GM23338 (cell line): ENCODE measurements at regions not wholly inside any gene's neighbourhood (a gene's known extent, or its start where the extent isn't known, plus 50 kb on each side); places are given as distances from the start of the nearest gene placed in this dataset.

Experiments
- ATAC-seq: fragments of 200-7000 bp; cut with Tn5 transposase; 3 replicates; pipeline ENCODE4 v1.9.1; 2020
- DNase-seq: peaks from one replicate; pipeline ENCODE4 v3.0.0-alpha.2; 2015; ENCODE audit warnings: low spot score
- H2AFZ ChIP-seq: fragments of 200-600 bp; sonication (generic); 2 replicates; pipeline ENCODE4 v1.8.0; 2016; ENCODE audit warnings: antibody characterized with exemption, mild to moderate bottlenecking, moderate library complexity
- H3F3A ChIP-seq: fragments of 200-600 bp; sonication (generic); replicated peaks from 2 replicates; pipeline ENCODE4 v1.8.0; 2017; ENCODE audit warnings: antibody characterized with exemption, mixed run types, low read depth
- H3K27ac ChIP-seq: fragments of 200-600 bp; sonication (generic); 2 replicates; pipeline ENCODE4 v1.6.1; 2016; ENCODE audit warnings: low read depth
- H3K27me3 ChIP-seq: fragments of 200-600 bp; sonication (generic); 2 replicates; pipeline ENCODE4 v1.8.0; 2016; ENCODE audit warnings: mild to moderate bottlenecking, mixed run types, moderate library complexity; ENCODE audit not compliant: insufficient read depth
- H3K36me3 ChIP-seq: fragments of 200-600 bp; sonication (generic); 2 replicates; pipeline ENCODE4 v1.8.0; 2016; ENCODE audit warnings: mild to moderate bottlenecking; ENCODE audit not compliant: insufficient read depth
- H3K4me1 ChIP-seq: fragments of 200-600 bp; sonication (generic); 2 replicates; pipeline ENCODE4 v1.8.0; 2016; ENCODE audit warnings: mild to moderate bottlenecking, moderate library complexity; ENCODE audit not compliant: insufficient read depth
- H3K4me2 ChIP-seq: fragments of 200-600 bp; sonication (generic); 2 replicates; pipeline ENCODE4 v1.7.1; 2017; ENCODE audit warnings: mixed run types
- H3K4me3 ChIP-seq: fragments of 200-600 bp; sonication (generic); 2 replicates; pipeline ENCODE4 v1.6.1; 2016; ENCODE audit warnings: mixed run types
- H3K79me2 ChIP-seq: fragments of 200-600 bp; sonication (generic); replicated peaks from 2 replicates; pipeline ENCODE4 v1.8.0; 2017; ENCODE audit warnings: mild to moderate bottlenecking; ENCODE audit not compliant: insufficient read depth
- H3K9me2 ChIP-seq: fragments of 200-600 bp; sonication (generic); 2 replicates; pipeline ENCODE4 v1.8.0; 2017; ENCODE audit not compliant: insufficient read depth
- H4K20me1 ChIP-seq: fragments of 200-600 bp; sonication (generic); replicated peaks from 2 replicates; pipeline ENCODE4 v1.8.0; 2017; ENCODE audit warnings: mild to moderate bottlenecking; ENCODE audit not compliant: insufficient read depth
- H3K27ac Mint-ChIP-seq: 2 replicates; pipeline ENCODE4 v1.8.0; 2020; ENCODE audit warnings: inconsistent platforms, mild to moderate bottlenecking, moderate library complexity, mixed read lengths
- H3K27me3 Mint-ChIP-seq: 3 replicates; pipeline ENCODE4 v1.8.0; 2022; ENCODE audit warnings: low read depth, mild to moderate bottlenecking, moderate library complexity, mixed read lengths, inconsistent platforms; ENCODE audit not compliant: insufficient read depth, poor library complexity
- H3K36me3 Mint-ChIP-seq: 3 replicates; pipeline ENCODE4 v1.8.0; 2021; ENCODE audit warnings: low read depth, mild to moderate bottlenecking, inconsistent platforms, moderate library complexity, mixed read lengths
- H3K4me1 Mint-ChIP-seq: 3 replicates; pipeline ENCODE4 v1.8.0; 2020; ENCODE audit warnings: mild to moderate bottlenecking, inconsistent platforms, mixed read lengths
- H3K4me3 Mint-ChIP-seq: 3 replicates; pipeline ENCODE4 v1.8.0; 2021; ENCODE audit warnings: moderate library complexity, mild to moderate bottlenecking, inconsistent platforms, mixed read lengths
- H3K9me3 Mint-ChIP-seq: 3 replicates; pipeline ENCODE4 v1.8.0; 2020; ENCODE audit warnings: moderate library complexity, mild to moderate bottlenecking, inconsistent platforms, mixed read lengths
- CTCF ChIP-seq, 2 experiments: fragments of 200-600 bp in 1 of 2; sonication (generic) in 1 of 2; conservative IDR thresholded peaks; 2 replicates each; pipeline versions ENCODE4 v1.5.1 to v1.6.1; 2016 to 2017; ENCODE audit warnings: antibody characterized with exemption in 2 of 2, low read depth in 2 of 2, mild to moderate bottlenecking in 2 of 2, moderate library complexity in 1 of 2
- EZH2 ChIP-seq: fragments of 200-600 bp; sonication (generic); IDR thresholded peaks from one replicate; pipeline ENCODE4 v1.8.0; 2017; ENCODE audit warnings: antibody characterized with exemption, mild to moderate bottlenecking, low read depth; ENCODE audit not compliant: unreplicated experiment
- EZH2phosphoT487 ChIP-seq: fragments of 200-600 bp; sonication (generic); IDR thresholded peaks from one replicate; pipeline ENCODE4 v1.8.1; 2018; ENCODE audit warnings: antibody characterized with exemption; ENCODE audit not compliant: unreplicated experiment
- JUNB ChIP-seq: IDR thresholded peaks from one replicate; pipeline ENCODE4 v1.6.1; 2016; ENCODE audit warnings: antibody characterized with exemption; ENCODE audit not compliant: unreplicated experiment
- POLR2AphosphoS5 ChIP-seq: IDR thresholded peaks from 2 replicates; pipeline ENCODE4 v1.6.1; 2016; ENCODE audit warnings: antibody characterized with exemption, low read depth
- REST ChIP-seq: IDR thresholded peaks from one replicate; pipeline ENCODE4 v1.6.1; 2018; ENCODE audit warnings: antibody characterized with exemption; ENCODE audit not compliant: unreplicated experiment
- STAT1 ChIP-seq: IDR thresholded peaks from one replicate; pipeline ENCODE4 v1.6.1; 2016; ENCODE audit warnings: antibody characterized with exemption; ENCODE audit not compliant: unreplicated experiment
- ZNF114 ChIP-seq: fragments of 250-450 bp; sonication (Bioruptor Pico); IDR thresholded peaks from 2 replicates; pipeline ENCODE4 v1.5.0; 2020; ENCODE audit warnings: mild to moderate bottlenecking, moderate library complexity
- ZNF331 ChIP-seq: fragments of 250-450 bp; sonication (Bioruptor Pico); IDR thresholded peaks from 2 replicates; pipeline ENCODE4 v1.5.0; 2020; ENCODE audit warnings: low read depth, mild to moderate bottlenecking, moderate library complexity
- ZNF462 ChIP-seq: fragments of 250-450 bp; sonication (Bioruptor Pico); IDR thresholded peaks from 2 replicates; pipeline ENCODE4 v1.5.0; 2020; ENCODE audit warnings: mild to moderate bottlenecking, moderate library complexity

- H3K27ac Mint-ChIP-seq = no peak overlapping the region
- peaks cover 4% of the 10 kb centered on the region for H3K27me3 Mint-ChIP-seq
- Histone ChIP-seq H2AFZ (no peak overlapping the region), H3K27ac (no peak overlapping the region), H3K9me2 (no peaks in the 10 kb centered on the region), H3K27me3 (no peaks in the 10 kb centered on the region), H4K20me1 (no peaks in the 10 kb centered on the region), H3K4me2 (no peak overlapping the region), H3K36me3 (no peaks in the 10 kb centered on the region), H3K4me1 (no peaks in the 10 kb centered on the region), H3K4me3 (no peak overlapping the region), H3F3A (no peaks in the 10 kb centered on the region), H3K79me2 (no peaks in the 10 kb centered on the region)
- no peak for DNase-seq
- ATAC-seq = no peak
- H3K9me3 Mint-ChIP-seq = no peaks in the 10 kb centered on the region
- H3K4me3 Mint-ChIP-seq = no peak overlapping the region
- H3K36me3 Mint-ChIP-seq = no peaks in the 10 kb centered on the region
- no peak for TF ChIP-seq REST
- no peak for TF ChIP-seq CTCF (conservative IDR thresholded peaks at IDR 0.05; ENCODE audit: low read depth in 2 of 2)
- TF ChIP-seq ZNF114 (CRISPR knock-in tag) = no peak
- TF ChIP-seq ZNF462 (CRISPR knock-in tag) = no peak
- TF ChIP-seq EZH2phosphoT487 = no peak
- no peak for TF ChIP-seq ZNF331 (CRISPR knock-in tag)
- no peak for TF ChIP-seq EZH2
- TF ChIP-seq STAT1 = no peak
- TF ChIP-seq JUNB = no peak
- no peak for TF ChIP-seq POLR2AphosphoS5
- H3K4me1 Mint-ChIP-seq = no peaks in the 10 kb centered on the region; the same call in 1 of the 3 replicates
Observed at GRCh38 chr6:40692337-40692736, 105.2 kb upstream of the LRFN2 start.
